ENCODE measurements at regions not wholly inside any gene's neighbourhood (a gene's known extent, or its start where the extent isn't known, plus 50 kb on each side); places are given as distances from the start of the nearest gene placed in this dataset.

DNA sequence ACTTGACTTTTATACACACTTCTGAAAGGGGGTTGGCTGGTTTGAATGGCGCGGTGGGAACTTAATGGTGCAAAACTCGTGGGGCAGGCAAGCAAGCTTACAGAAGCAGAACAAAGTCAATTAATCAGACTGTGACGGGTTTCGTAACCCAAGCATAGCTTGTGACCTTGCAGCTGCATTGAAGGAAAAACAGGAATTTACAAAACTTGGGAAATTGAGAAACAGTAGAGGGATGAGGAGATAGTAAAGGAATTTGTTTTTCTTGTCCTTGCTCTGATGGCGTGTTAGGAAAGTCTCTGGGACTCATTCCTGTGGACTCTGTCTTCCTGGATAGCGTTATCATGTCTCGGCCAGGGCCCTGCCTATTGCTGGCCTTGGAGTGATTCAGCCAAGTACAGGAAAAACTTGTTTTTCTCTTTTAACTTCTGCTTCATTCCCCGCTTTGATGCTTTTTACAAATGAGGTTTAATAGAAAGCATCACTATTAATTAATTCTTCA lies 220.0 kb upstream of the KCND2 start:
- TF ChIP-seq SMC3 (conservative IDR thresholded peaks at IDR 0.05; ENCODE audit: poor library complexity), result no peak
- TF ChIP-seq, protein P1, sequence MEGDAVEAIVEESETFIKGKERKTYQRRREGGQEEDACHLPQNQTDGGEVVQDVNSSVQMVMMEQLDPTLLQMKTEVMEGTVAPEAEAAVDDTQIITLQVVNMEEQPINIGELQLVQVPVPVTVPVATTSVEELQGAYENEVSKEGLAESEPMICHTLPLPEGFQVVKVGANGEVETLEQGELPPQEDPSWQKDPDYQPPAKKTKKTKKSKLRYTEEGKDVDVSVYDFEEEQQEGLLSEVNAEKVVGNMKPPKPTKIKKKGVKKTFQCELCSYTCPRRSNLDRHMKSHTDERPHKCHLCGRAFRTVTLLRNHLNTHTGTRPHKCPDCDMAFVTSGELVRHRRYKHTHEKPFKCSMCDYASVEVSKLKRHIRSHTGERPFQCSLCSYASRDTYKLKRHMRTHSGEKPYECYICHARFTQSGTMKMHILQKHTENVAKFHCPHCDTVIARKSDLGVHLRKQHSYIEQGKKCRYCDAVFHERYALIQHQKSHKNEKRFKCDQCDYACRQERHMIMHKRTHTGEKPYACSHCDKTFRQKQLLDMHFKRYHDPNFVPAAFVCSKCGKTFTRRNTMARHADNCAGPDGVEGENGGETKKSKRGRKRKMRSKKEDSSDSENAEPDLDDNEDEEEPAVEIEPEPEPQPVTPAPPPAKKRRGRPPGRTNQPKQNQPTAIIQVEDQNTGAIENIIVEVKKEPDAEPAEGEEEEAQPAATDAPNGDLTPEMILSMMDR (IDR thresholded peaks at IDR 0.05; ENCODE audit: poor library complexity, severe bottlenecking), result no peak
- no peak for TF ChIP-seq POLR2AphosphoS5 (IDR thresholded peaks at IDR 0.05)
- TF ChIP-seq, protein P2, sequence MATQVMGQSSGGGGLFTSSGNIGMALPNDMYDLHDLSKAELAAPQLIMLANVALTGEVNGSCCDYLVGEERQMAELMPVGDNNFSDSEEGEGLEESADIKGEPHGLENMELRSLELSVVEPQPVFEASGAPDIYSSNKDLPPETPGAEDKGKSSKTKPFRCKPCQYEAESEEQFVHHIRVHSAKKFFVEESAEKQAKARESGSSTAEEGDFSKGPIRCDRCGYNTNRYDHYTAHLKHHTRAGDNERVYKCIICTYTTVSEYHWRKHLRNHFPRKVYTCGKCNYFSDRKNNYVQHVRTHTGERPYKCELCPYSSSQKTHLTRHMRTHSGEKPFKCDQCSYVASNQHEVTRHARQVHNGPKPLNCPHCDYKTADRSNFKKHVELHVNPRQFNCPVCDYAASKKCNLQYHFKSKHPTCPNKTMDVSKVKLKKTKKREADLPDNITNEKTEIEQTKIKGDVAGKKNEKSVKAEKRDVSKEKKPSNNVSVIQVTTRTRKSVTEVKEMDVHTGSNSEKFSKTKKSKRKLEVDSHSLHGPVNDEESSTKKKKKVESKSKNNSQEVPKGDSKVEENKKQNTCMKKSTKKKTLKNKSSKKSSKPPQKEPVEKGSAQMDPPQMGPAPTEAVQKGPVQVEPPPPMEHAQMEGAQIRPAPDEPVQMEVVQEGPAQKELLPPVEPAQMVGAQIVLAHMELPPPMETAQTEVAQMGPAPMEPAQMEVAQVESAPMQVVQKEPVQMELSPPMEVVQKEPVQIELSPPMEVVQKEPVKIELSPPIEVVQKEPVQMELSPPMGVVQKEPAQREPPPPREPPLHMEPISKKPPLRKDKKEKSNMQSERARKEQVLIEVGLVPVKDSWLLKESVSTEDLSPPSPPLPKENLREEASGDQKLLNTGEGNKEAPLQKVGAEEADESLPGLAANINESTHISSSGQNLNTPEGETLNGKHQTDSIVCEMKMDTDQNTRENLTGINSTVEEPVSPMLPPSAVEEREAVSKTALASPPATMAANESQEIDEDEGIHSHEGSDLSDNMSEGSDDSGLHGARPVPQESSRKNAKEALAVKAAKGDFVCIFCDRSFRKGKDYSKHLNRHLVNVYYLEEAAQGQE (IDR thresholded peaks at IDR 0.05; ENCODE audit: borderline replicate concordance), result no peak
- no peak for TF ChIP-seq TAF1 (IDR thresholded peaks at IDR 0.05; ENCODE audit: low read depth)
- TF ChIP-seq EP300 (conservative IDR thresholded peaks at IDR 0.05; ENCODE audit: poor library complexity, severe bottlenecking), result no peak
- no peak for TF ChIP-seq MXI1 (conservative IDR thresholded peaks at IDR 0.05; ENCODE audit: poor library complexity, severe bottlenecking)
- TF ChIP-seq EZH2 (IDR thresholded peaks at IDR 0.05; ENCODE audit: borderline replicate concordance, insufficient read depth, low read length, poor library complexity, severe bottlenecking), result no peak
- no peak for TF ChIP-seq RAD21 (conservative IDR thresholded peaks at IDR 0.05)

All from neural cell (in vitro differentiated cells).